Hepatocyte (in vitro differentiated cells): ENCODE measurements at regions not wholly inside any gene's neighbourhood (a gene's known extent, or its start where the extent isn't known, plus 50 kb on each side); places are given as distances from the start of the nearest gene placed in this dataset.

Experiments
- DNase-seq: peaks from one replicate; pipeline ENCODE4 v3.0.0-alpha.2; 2016; ENCODE audit warnings: low spot score
- H2AFZ ChIP-seq: fragments of 200-600 bp; sonication (generic); 2 replicates; pipeline ENCODE4 v1.6.0; 2016; ENCODE audit warnings: antibody characterized with exemption, mild to moderate bottlenecking
- H3K27ac ChIP-seq: fragments of 200-600 bp; sonication (generic); 2 replicates; pipeline ENCODE4 v1.5.1; 2016; ENCODE audit warnings: mild to moderate bottlenecking
- H3K27me3 ChIP-seq: fragments of 200-600 bp; sonication (generic); 2 replicates; pipeline ENCODE4 v1.6.1; 2016
- H3K36me3 ChIP-seq: fragments of 200-600 bp; sonication (generic); replicated peaks from 2 replicates; pipeline ENCODE4 v1.5.1; 2016; ENCODE audit warnings: low read depth; ENCODE audit not compliant: insufficient read depth
- H3K4me1 ChIP-seq: fragments of 200-600 bp; sonication (generic); 2 replicates; pipeline ENCODE4 v1.5.1; 2016; ENCODE audit warnings: mild to moderate bottlenecking, moderate library complexity; ENCODE audit not compliant: insufficient read depth
- H3K4me2 ChIP-seq: fragments of 200-600 bp; sonication (generic); 2 replicates; pipeline ENCODE4 v1.6.0; 2016
- H3K4me3 ChIP-seq: fragments of 200-600 bp; sonication (generic); 2 replicates; pipeline ENCODE4 v1.5.1; 2016; ENCODE audit warnings: mild to moderate bottlenecking
- H3K79me2 ChIP-seq: fragments of 200-600 bp; sonication (generic); 2 replicates; pipeline ENCODE4 v1.6.0; 2017; ENCODE audit warnings: mild to moderate bottlenecking
- H3K9me2 ChIP-seq: fragments of 200-600 bp; sonication (generic); replicated peaks from 2 replicates; pipeline ENCODE4 v1.6.0; 2017; ENCODE audit warnings: mild to moderate bottlenecking; ENCODE audit not compliant: insufficient read depth
- H3K9me3 ChIP-seq: fragments of 200-600 bp; sonication (generic); 2 replicates; pipeline ENCODE4 v1.5.1; 2016; ENCODE audit warnings: low read depth, mild to moderate bottlenecking
- H4K20me1 ChIP-seq: fragments of 200-600 bp; sonication (generic); 2 replicates; pipeline ENCODE4 v1.6.0; 2016; ENCODE audit warnings: mild to moderate bottlenecking; ENCODE audit not compliant: insufficient read depth, poor library complexity, severe bottlenecking
- CTCF ChIP-seq: fragments of 200-600 bp; sonication (generic); IDR thresholded peaks from 2 replicates; pipeline ENCODE4 v1.5.1; 2016; ENCODE audit warnings: antibody characterized with exemption, mild to moderate bottlenecking; ENCODE audit not compliant: poor library complexity
- EZH2 ChIP-seq: fragments of 200-600 bp; sonication (generic); IDR thresholded peaks from 2 replicates; pipeline ENCODE4 v1.6.1; 2016; ENCODE audit warnings: antibody characterized with exemption, mild to moderate bottlenecking, borderline replicate concordance
- EZH2phosphoT487 ChIP-seq: fragments of 200-600 bp; sonication (generic); IDR thresholded peaks from one replicate; pipeline ENCODE4 v1.6.1; 2018; ENCODE audit warnings: antibody characterized with exemption, mild to moderate bottlenecking, low read depth, moderate library complexity; ENCODE audit not compliant: unreplicated experiment, severe bottlenecking
- WGBS: methylation state at CpG from one replicate; pipeline ENCODE4 v1.1.6; 2016; ENCODE audit warnings: low lambda C conversion rate; ENCODE audit errors: missing lambda C conversion rate; 5-methylcytosine and 5-hydroxymethylcytosine counted together

GRCh38 chr2:16204251-16204650 lies 263.9 kb downstream of the MYCN start:
- no peaks in the 10 kb centered on the region for H3K27me3 ChIP-seq
- no peak overlapping the region for H2AFZ ChIP-seq
- H3K4me3 ChIP-seq: no peak overlapping the region
- no peaks in the 10 kb centered on the region for H3K79me2 ChIP-seq
- H3K9me3 ChIP-seq: no peaks in the 10 kb centered on the region
- no peak overlapping the region for H3K4me2 ChIP-seq
- no peaks in the 10 kb centered on the region for H3K4me1 ChIP-seq
- H4K20me1 ChIP-seq: no peaks in the 10 kb centered on the region
- WGBS: 96% methylated on average over 1 of the region's 1 CpG
- H3K27ac ChIP-seq: no peak overlapping the region
- H3K36me3 ChIP-seq: no peaks in the 10 kb centered on the region
- TF ChIP-seq CTCF: no peak
- no peak for TF ChIP-seq EZH2
- TF ChIP-seq EZH2phosphoT487: no peak
- no peaks in the 10 kb centered on the region for H3K9me2 ChIP-seq
- DNase-seq: no peak

DNA sequence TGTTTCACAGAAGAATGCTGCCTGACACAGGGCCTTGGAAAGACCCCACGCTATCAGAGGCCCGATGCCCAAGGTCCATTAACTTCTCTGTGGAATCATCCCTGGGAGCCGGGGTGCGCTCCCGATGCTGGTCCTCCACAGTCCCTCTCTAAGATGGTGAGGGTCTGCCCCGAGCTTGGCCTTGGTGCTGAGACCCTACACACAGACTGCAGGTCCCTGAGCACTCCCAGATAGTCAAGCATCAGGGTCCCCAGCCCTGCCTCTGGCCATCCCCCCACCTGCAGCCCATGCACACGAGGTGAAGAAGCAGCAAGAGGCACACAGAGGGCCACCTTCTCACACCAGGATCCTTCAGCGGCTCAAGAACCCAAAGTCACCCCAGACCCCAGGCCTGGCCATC lies 263.3 kb downstream of the MYCN start:
- H3K79me2 ChIP-seq: no peaks in the 10 kb centered on the region
- no peaks in the 10 kb centered on the region for H3K9me3 ChIP-seq
- H2AFZ ChIP-seq: no peak overlapping the region
- 95% methylated on average over 8 of the region's 8 CpGs for WGBS
- H3K4me3 ChIP-seq: no peak overlapping the region
- no peak for DNase-seq
- no peaks in the 10 kb centered on the region for H4K20me1 ChIP-seq
- no peaks in the 10 kb centered on the region for H3K27me3 ChIP-seq
- H3K27ac ChIP-seq: no peak overlapping the region
- no peak overlapping the region for H3K4me2 ChIP-seq
- H3K36me3 ChIP-seq: no peaks in the 10 kb centered on the region
- no peaks in the 10 kb centered on the region for H3K4me1 ChIP-seq
- H3K9me2 ChIP-seq: no peaks in the 10 kb centered on the region
- no peak for TF ChIP-seq EZH2phosphoT487
- TF ChIP-seq EZH2: no peak
- no peak for TF ChIP-seq CTCF

DNA sequence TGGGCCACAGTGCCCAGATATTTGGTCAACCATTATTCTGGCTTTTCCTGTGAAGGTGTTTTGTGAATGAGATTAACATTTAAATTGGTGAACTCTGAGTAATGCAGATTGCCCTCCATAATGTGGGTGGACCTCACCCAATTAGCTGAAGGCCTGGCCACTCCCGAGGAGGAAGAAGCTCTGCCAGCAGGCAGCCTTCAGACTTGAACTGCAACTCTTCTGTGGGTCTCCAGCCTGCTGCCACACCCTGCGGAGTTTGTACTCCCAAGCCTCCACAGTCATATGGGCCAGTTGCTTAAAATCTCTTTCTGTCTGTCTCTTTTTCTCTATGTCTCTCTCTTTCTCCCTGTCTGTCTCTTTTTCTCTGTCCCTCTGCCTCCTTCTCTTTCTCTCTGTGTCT lies 262.7 kb downstream of the MYCN start:
- DNase-seq: no peak
- 67% methylated on average over 2 of the region's 2 CpGs for WGBS

More for the DNA sequence above, 262.7 kb downstream of the MYCN start:
- H4K20me1 ChIP-seq: no peaks in the 10 kb centered on the region
- no peaks in the 10 kb centered on the region for H3K4me1 ChIP-seq
- no peak overlapping the region for H3K27ac ChIP-seq
- TF ChIP-seq EZH2 (no peak), CTCF (no peak), EZH2phosphoT487 (no peak)
- H3K9me2 ChIP-seq: no peaks in the 10 kb centered on the region
- no peak overlapping the region for H2AFZ ChIP-seq
- no peaks in the 10 kb centered on the region for H3K79me2 ChIP-seq
- H3K4me2 ChIP-seq: no peak overlapping the region
- H3K36me3 ChIP-seq: no peaks in the 10 kb centered on the region
- H3K4me3 ChIP-seq: no peak overlapping the region
- no peaks in the 10 kb centered on the region for H3K27me3 ChIP-seq
- H3K9me3 ChIP-seq: no peaks in the 10 kb centered on the region
